Liver (tissue), 8 donors: ENCODE measurements at regions not wholly inside any gene's neighbourhood (a gene's known extent, or its start where the extent isn't known, plus 50 kb on each side); places are given as distances from the start of the nearest gene placed in this dataset.

Experiments used
- DNase-seq: peaks from one replicate; pipeline ENCODE4 v3.0.0-alpha.2; 2017; ENCODE audit warnings: low spot score
- H3K27ac ChIP-seq, 2 donors: one replicate each; pipeline ENCODE4 v1.7.0; 2013; ENCODE audit warnings: inconsistent platforms in 2 of 2, low read length in 2 of 2, control low read depth in 1 of 2, low read depth in 1 of 2, mild to moderate bottlenecking in 1 of 2
- H3K27me3 ChIP-seq, 4 donors: one replicate each; pipeline versions ENCODE4 v1.6.1 to v1.7.0; 2013; ENCODE audit warnings: low read length in 3 of 4, inconsistent platforms in 1 of 4, mild to moderate bottlenecking in 1 of 4, moderate library complexity in 1 of 4; ENCODE audit not compliant: control insufficient read depth in 4 of 4, insufficient read depth in 4 of 4
- H3K36me3 ChIP-seq, 4 donors: one replicate each; pipeline versions ENCODE4 v1.6.1 to v1.7.0; 2013; ENCODE audit warnings: low read length in 3 of 4, mild to moderate bottlenecking in 3 of 4, low read depth in 1 of 4, moderate library complexity in 1 of 4; ENCODE audit not compliant: control insufficient read depth in 4 of 4, insufficient read depth in 3 of 4
- H3K4me1 ChIP-seq, 4 donors: one replicate each; pipeline versions ENCODE4 v1.6.1 to v1.7.0; 2013; ENCODE audit warnings: low read length in 3 of 4, mild to moderate bottlenecking in 3 of 4, moderate library complexity in 1 of 4; ENCODE audit not compliant: control insufficient read depth in 4 of 4, insufficient read depth in 4 of 4
- H3K4me3 ChIP-seq, 3 donors: one replicate each; pipeline versions ENCODE4 v1.6.1 to v1.7.0; 2013; ENCODE audit warnings: low read length in 3 of 3, control low read depth in 1 of 3, low read depth in 1 of 3, mild to moderate bottlenecking in 1 of 3
- H3K9ac ChIP-seq, 2 donors: one replicate each; pipeline ENCODE4 v1.7.0; 2013; ENCODE audit warnings: low read length in 2 of 2, mild to moderate bottlenecking in 2 of 2, moderate library complexity in 2 of 2, control low read depth in 1 of 2, low read depth in 1 of 2
- H3K9me3 ChIP-seq, 4 donors: one replicate each; pipeline versions ENCODE4 v1.6.1 to v1.7.0; 2013; ENCODE audit warnings: low read length in 3 of 4; ENCODE audit not compliant: control insufficient read depth in 4 of 4
- ATF3 ChIP-seq: IDR thresholded peaks from 2 replicates; pipeline ENCODE4 v1.6.1; 2016; ENCODE audit warnings: antibody characterized with exemption
- CTCF ChIP-seq: fragments of 150-350 bp; IDR thresholded peaks from 2 replicates; pipeline ENCODE4 v1.5.1; 2017; ENCODE audit warnings: improper control_type of control experiment, low read depth, low read length; ENCODE audit not compliant: missing input control
- FOXA1 ChIP-seq: IDR thresholded peaks from 2 replicates; pipeline ENCODE4 v1.6.1; 2016; ENCODE audit warnings: antibody characterized with exemption
- FOXA2 ChIP-seq: IDR thresholded peaks from 2 replicates; pipeline ENCODE4 v1.6.1; 2016; ENCODE audit warnings: antibody characterized with exemption
- HNF4A ChIP-seq, 2 donors: conservative IDR thresholded peaks; 2 replicates each; pipeline ENCODE4 v1.6.1; 2016; ENCODE audit warnings: antibody characterized with exemption in 2 of 2, mild to moderate bottlenecking in 2 of 2
- HNF4G ChIP-seq: IDR thresholded peaks from 2 replicates; pipeline ENCODE4 v1.6.1; 2016; ENCODE audit warnings: antibody characterized with exemption
- MAX ChIP-seq: IDR thresholded peaks from 2 replicates; pipeline ENCODE4 v1.6.1; 2016; ENCODE audit warnings: antibody characterized with exemption
- NR2F2 ChIP-seq: IDR thresholded peaks from 2 replicates; pipeline ENCODE4 v1.6.1; 2016; ENCODE audit warnings: antibody characterized with exemption
- RAD21 ChIP-seq, 2 donors: IDR thresholded peaks; 2 replicates each; pipeline ENCODE4 v1.6.1; 2016; ENCODE audit warnings: antibody characterized with exemption in 2 of 2, mild to moderate bottlenecking in 2 of 2
- REST ChIP-seq: IDR thresholded peaks from 2 replicates; pipeline ENCODE4 v1.6.1; 2016; ENCODE audit warnings: antibody characterized with exemption, mild to moderate bottlenecking
- RXRA ChIP-seq, 2 donors: IDR thresholded peaks; 2 replicates each; pipeline ENCODE4 v1.6.1; 2017 to 2018; ENCODE audit warnings: antibody characterized with exemption in 2 of 2, mild to moderate bottlenecking in 1 of 2
- SP1 ChIP-seq: IDR thresholded peaks from 2 replicates; pipeline ENCODE4 v1.6.1; 2018; ENCODE audit warnings: antibody characterized with exemption, mild to moderate bottlenecking
- YY1 ChIP-seq: IDR thresholded peaks from 2 replicates; pipeline ENCODE4 v1.6.1; 2016; ENCODE audit warnings: antibody characterized with exemption, mild to moderate bottlenecking
- ZBTB33 ChIP-seq: IDR thresholded peaks from 2 replicates; pipeline ENCODE4 v1.6.1; 2016; ENCODE audit warnings: antibody characterized with exemption
- WGBS: extraction: QIAGEN DNeasy Blood & Tissue Kit; methylation state at CpG from one replicate; pipeline ENCODE4 v1.1.7; 2013; 5-methylcytosine and 5-hydroxymethylcytosine counted together
- donor health status: healthy.
- donor health status: healthy.
- donor health status: healthy.
- donor health status: healthy.
- donor health status: healthy.

- TF ChIP-seq REST = no peak
- TF ChIP-seq MAX = no peak
Measured at GRCh38 chr12:127107744-127108143, 1159.2 kb upstream of the TMEM132C start (continued).

GRCh38 chr12:127108360-127109215, 1158.4 kb upstream of the TMEM132C start:
- TF ChIP-seq HNF4G = no peak
- TF ChIP-seq MAX = no peak
- TF ChIP-seq CTCF = peak; percentile 74
- no peak for TF ChIP-seq NR2F2
- TF ChIP-seq RXRA (IDR thresholded peaks at IDR 0.05) = no peak
- peak; percentile 91 to 93 for TF ChIP-seq RAD21 (IDR thresholded peaks at IDR 0.05)
- TF ChIP-seq FOXA2 = no peak
- TF ChIP-seq SP1 = no peak
- no peak for TF ChIP-seq REST
- no peak for TF ChIP-seq HNF4A (conservative IDR thresholded peaks at IDR 0.05)
- TF ChIP-seq YY1 = no peak
- no peak for TF ChIP-seq ZBTB33
- TF ChIP-seq ATF3 = no peak
- TF ChIP-seq FOXA1 = no peak
- no peaks in the 10 kb centered on the region for H3K9me3 ChIP-seq
- no peaks in the 10 kb centered on the region for H3K27me3 ChIP-seq
- no peak overlapping the region for H3K9ac ChIP-seq
- no peaks in the 10 kb centered on the region for H3K4me1 ChIP-seq
- WGBS = 47% methylated on average over 7 of the region's 7 CpGs
- H3K4me3 ChIP-seq = no peak overlapping the region
- no peak overlapping the region for H3K27ac ChIP-seq
- peak; percentile 46 for DNase-seq
- H3K36me3 ChIP-seq = no peaks in the 10 kb centered on the region
